Type B pancreatic cell (in vitro differentiated cells): ENCODE measurements at regions not wholly inside any gene's neighbourhood (a gene's known extent, or its start where the extent isn't known, plus 50 kb on each side); places are given as distances from the start of the nearest gene placed in this dataset.

Source experiments
- DNase-seq: peaks from one replicate; pipeline ENCODE4 v3.0.0; 2021; ENCODE audit warnings: mixed read lengths; ENCODE audit not compliant: unreplicated experiment; ENCODE audit errors: extremely low spot score
- H3K27ac Mint-ChIP-seq: 2 replicates; pipeline ENCODE4 v1.8.0; 2021; ENCODE audit warnings: mild to moderate bottlenecking, mixed read lengths
- H3K27me3 Mint-ChIP-seq: 2 replicates; pipeline ENCODE4 v1.8.0; 2021; ENCODE audit warnings: mixed read lengths
- H3K36me3 Mint-ChIP-seq: 2 replicates; pipeline ENCODE4 v1.8.0; 2021; ENCODE audit warnings: mixed read lengths
- H3K4me1 Mint-ChIP-seq: one replicate; pipeline ENCODE4 v1.8.0; 2021; ENCODE audit warnings: mixed read lengths; ENCODE audit not compliant: unreplicated experiment
- H3K4me3 Mint-ChIP-seq: 2 replicates; pipeline ENCODE4 v1.8.0; 2021; ENCODE audit warnings: mild to moderate bottlenecking, mixed read lengths
- H3K9me3 Mint-ChIP-seq: 2 replicates; pipeline ENCODE4 v1.8.0; 2021; ENCODE audit warnings: mixed read lengths
- TF ChIP-seq, protein P1 (sequence below): fragments of 200-600 bp; sonication (generic); conservative IDR thresholded peaks from 2 replicates; pipeline ENCODE4 v1.5.0; 2021; ENCODE audit warnings: antibody characterized with exemption, mild to moderate bottlenecking

DNA sequence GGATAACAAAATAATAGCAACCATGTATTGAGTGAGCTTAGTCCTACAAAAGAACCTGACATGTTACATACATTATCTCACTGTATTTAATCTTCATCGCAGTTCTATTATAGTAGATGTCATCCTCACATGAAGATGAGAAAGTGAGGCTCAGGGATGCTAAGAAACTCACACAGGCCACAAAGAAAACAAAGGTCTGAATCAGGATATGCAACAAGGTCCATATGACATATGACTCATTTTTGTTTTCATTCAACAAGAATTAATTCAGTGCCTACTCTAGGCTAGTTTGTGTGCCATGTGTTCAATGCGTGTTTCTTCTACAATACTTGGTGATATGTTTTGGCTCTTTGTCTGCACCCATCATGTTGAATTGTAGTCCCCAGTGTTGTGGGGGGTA is 219.7 kb upstream of the EPHA4 start:
- Mint-ChIP-seq H3K27me3 (no peaks in the 10 kb centered on the region), H3K4me3 (no peak overlapping the region), H3K27ac (no peak overlapping the region), H3K9me3 (peaks cover 6% of the 10 kb centered on the region), H3K4me1 (peaks cover 14% of the 10 kb centered on the region), H3K36me3 (no peaks in the 10 kb centered on the region)
- TF ChIP-seq, protein P1, sequence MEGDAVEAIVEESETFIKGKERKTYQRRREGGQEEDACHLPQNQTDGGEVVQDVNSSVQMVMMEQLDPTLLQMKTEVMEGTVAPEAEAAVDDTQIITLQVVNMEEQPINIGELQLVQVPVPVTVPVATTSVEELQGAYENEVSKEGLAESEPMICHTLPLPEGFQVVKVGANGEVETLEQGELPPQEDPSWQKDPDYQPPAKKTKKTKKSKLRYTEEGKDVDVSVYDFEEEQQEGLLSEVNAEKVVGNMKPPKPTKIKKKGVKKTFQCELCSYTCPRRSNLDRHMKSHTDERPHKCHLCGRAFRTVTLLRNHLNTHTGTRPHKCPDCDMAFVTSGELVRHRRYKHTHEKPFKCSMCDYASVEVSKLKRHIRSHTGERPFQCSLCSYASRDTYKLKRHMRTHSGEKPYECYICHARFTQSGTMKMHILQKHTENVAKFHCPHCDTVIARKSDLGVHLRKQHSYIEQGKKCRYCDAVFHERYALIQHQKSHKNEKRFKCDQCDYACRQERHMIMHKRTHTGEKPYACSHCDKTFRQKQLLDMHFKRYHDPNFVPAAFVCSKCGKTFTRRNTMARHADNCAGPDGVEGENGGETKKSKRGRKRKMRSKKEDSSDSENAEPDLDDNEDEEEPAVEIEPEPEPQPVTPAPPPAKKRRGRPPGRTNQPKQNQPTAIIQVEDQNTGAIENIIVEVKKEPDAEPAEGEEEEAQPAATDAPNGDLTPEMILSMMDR: no peak
- DNase-seq: no peak

DNA sequence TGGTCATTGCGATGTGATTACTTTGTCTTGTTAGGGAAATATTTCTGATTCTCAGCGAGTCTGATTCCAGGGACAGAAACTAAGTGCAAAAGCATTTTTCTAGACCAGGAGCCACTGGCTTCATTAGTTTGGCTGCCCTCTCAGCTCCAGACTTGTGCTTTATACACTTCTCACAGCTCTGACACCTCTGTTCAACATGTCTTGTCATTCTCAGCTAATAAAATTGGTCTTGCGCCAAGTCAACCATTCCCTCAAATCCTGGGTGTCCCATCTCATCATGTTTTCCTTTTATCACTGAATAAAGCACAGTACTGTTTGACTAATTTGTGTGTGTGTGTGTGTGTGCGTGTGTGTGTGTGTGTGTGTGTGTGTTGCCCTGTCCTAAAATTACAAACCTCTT is 215.5 kb upstream of the EPHA4 start:
- H3K36me3 Mint-ChIP-seq: no peaks in the 10 kb centered on the region
- no peak for DNase-seq
- no peaks in the 10 kb centered on the region for H3K9me3 Mint-ChIP-seq
- no peaks in the 10 kb centered on the region for H3K27me3 Mint-ChIP-seq
- no peak overlapping the region for H3K27ac Mint-ChIP-seq
- H3K4me3 Mint-ChIP-seq: no peak overlapping the region
- no peaks in the 10 kb centered on the region for H3K4me1 Mint-ChIP-seq
- TF ChIP-seq, protein P1: no peak

DNA sequence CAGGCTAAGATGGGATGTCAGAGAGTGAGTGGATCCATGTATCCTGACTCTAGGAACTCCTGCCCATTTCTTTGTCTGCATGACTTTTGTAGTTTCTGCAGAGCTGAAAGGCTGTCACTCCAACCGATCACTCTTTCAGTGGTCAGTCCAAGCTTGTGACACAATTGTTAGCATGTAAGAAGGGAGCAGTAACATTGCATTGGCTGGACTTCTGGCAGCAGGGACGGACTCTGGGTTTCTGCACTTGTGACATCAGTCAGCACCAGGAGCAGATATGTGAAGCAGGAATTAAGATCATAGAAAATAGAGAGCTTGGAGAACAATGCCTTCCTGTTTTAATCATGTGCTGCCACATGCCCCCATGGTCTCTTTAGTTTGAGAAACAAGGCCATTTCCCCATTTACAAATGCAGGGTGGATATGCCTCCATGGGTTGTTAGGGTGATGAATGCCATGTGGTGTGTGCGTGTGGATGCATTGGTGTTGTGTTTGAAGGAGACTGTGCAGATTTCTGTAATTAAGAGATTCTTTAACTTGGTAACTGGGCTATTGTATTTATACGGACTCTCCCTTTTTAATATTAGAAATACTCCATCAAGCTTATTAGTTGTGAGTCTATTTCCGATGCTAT is 214.3 kb upstream of the EPHA4 start:
- no peak for DNase-seq
- TF ChIP-seq, protein P1: no peak
- Mint-ChIP-seq H3K27ac (no peak overlapping the region), H3K27me3 (no peaks in the 10 kb centered on the region), H3K9me3 (no peaks in the 10 kb centered on the region), H3K4me1 (no peaks in the 10 kb centered on the region), H3K4me3 (no peak overlapping the region), H3K36me3 (no peaks in the 10 kb centered on the region)

DNA sequence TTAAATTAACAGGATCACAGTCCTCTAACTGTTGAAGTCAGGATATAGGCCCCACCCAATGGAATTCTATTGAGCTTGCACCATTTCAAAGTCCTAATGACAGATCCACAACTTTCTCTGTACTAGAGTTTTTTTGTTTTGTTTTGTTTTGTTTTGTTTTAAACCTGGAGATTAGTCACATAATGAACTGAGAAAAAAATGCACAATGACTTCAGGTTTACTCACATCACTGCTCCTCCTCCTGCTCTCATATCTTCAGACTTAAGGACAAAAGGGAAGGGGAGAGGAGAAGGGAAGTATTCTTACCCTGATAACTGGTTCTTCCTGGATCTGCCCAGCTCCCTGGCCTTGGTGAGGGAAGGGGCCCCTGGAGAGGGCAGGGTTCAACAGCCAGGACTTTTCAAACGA is 208.2 kb upstream of the EPHA4 start:
- Mint-ChIP-seq H3K27me3 (no peaks in the 10 kb centered on the region), H3K4me3 (no peak overlapping the region), H3K9me3 (no peaks in the 10 kb centered on the region), H3K4me1 (peaks cover 8% of the 10 kb centered on the region), H3K27ac (no peak overlapping the region), H3K36me3 (no peaks in the 10 kb centered on the region)
- TF ChIP-seq, protein P1: no peak
- DNase-seq: no peak

DNA sequence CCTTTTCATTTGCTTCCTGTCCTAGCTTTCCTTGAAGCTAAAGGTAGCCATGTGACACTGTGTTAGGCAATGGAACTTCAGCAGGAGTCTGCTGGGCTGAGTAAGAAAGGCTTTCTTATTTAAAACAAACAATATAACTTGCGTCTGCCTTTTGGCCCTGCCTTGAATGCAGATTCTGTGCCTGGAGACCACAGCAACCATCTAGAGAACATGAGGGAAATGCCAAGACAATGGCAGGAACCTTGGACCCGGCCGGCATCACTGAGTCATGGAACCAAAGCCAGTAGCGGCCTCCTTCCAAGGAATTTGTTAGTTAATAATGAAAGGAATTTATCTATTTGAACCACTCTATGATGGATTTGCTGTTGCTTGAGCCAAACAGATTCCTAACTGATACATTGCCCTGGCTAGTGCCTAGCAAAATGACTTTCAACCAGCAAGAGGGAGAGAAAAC is 207.5 kb upstream of the EPHA4 start:
- TF ChIP-seq, protein P1: no peak
- H3K36me3 Mint-ChIP-seq: no peaks in the 10 kb centered on the region
- peaks cover 8% of the 10 kb centered on the region for H3K4me1 Mint-ChIP-seq
- no peak for DNase-seq
- H3K27ac Mint-ChIP-seq: no peak overlapping the region
- H3K4me3 Mint-ChIP-seq: no peak overlapping the region
- H3K9me3 Mint-ChIP-seq: no peaks in the 10 kb centered on the region
- H3K27me3 Mint-ChIP-seq: no peaks in the 10 kb centered on the region

DNA sequence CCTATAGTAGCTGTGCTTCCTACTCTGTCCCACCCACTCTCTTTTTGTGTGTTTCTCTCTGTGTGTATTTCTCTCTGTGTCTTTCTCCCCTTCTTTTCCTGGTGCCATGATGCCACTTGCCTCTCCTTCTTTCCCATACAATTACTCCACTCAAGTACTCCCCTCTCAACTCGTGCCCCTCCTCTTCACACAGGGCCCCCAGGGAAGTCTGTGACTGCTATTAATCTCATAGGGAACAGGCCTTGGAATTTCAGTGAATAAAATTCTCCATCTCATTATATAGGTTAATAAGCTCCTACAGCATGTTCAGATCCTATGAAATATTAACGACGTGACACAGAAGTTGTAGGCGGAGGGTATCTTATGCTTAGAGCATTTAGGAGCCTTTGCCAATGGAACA is 205.9 kb upstream of the EPHA4 start:
- Mint-ChIP-seq H3K36me3 (no peaks in the 10 kb centered on the region), H3K27ac (no peak overlapping the region), H3K27me3 (no peaks in the 10 kb centered on the region), H3K9me3 (no peaks in the 10 kb centered on the region), H3K4me1 (peaks cover 8% of the 10 kb centered on the region), H3K4me3 (no peak overlapping the region)
- TF ChIP-seq, protein P1: no peak
- no peak for DNase-seq
